ENCODE measurements at regions not wholly inside any gene's neighbourhood (a gene's known extent, or its start where the extent isn't known, plus 50 kb on each side); places are given as distances from the start of the nearest gene placed in this dataset.
"Not testable (repeated sequence)": the region's sequence is repeated elsewhere in the genome, so short reads cannot be mapped to it uniquely, and the experiment has no call there.

GRCh38 chr9:105117234-105117633 lies 127.2 kb upstream of the SLC44A1 start:
- TF ChIP-seq CTCF (IDR thresholded peaks at IDR 0.05), result no peak
- DNase-seq (ENCODE audit: low spot score) (no peak), ATAC-seq (ENCODE audit: low FRiP score) (no peak)

- DNase-seq (ENCODE audit: low spot score), result no peak
- no peak for TF ChIP-seq CTCF (IDR thresholded peaks at IDR 0.05)
- no peak for ATAC-seq (ENCODE audit: low FRiP score)
These were observed 125.8 kb upstream of the SLC44A1 start for GRCh38 chr9:105118636-105119035.

GRCh38 chr9:105119156-105119555 lies 125.3 kb upstream of the SLC44A1 start:
- no peak for ATAC-seq (ENCODE audit: low FRiP score)
- DNase-seq (ENCODE audit: low spot score), result no peak
- TF ChIP-seq CTCF (IDR thresholded peaks at IDR 0.05), result no peak

- ATAC-seq (ENCODE audit: low FRiP score) (no peak), DNase-seq (ENCODE audit: low spot score) (no peak)
- TF ChIP-seq CTCF (IDR thresholded peaks at IDR 0.05), result no peak
These were observed 122.5 kb upstream of the SLC44A1 start for GRCh38 chr9:105121861-105122430.

GRCh38 chr9:105124598-105124997 lies 119.9 kb upstream of the SLC44A1 start:
- not testable (repeated sequence) for DNase-seq (ENCODE audit: low spot score); ATAC-seq (ENCODE audit: low FRiP score)

GRCh38 chr9:105126226-105126625 lies 118.2 kb upstream of the SLC44A1 start:
- no peak for DNase-seq (ENCODE audit: low spot score)
- no peak for TF ChIP-seq CTCF (IDR thresholded peaks at IDR 0.05)
- no peak for ATAC-seq (ENCODE audit: low FRiP score)

GRCh38 chr9:105127863-105128220 lies 116.6 kb upstream of the SLC44A1 start:
- ATAC-seq (ENCODE audit: low FRiP score), result no peak
- no peak for DNase-seq (ENCODE audit: low spot score)
- TF ChIP-seq CTCF (IDR thresholded peaks at IDR 0.05), result no peak
